Fibroblast of pulmonary artery (primary cell): ENCODE measurements at regions not wholly inside any gene's neighbourhood (a gene's known extent, or its start where the extent isn't known, plus 50 kb on each side); places are given as distances from the start of the nearest gene placed in this dataset.
"Not testable (repeated sequence)": the region's sequence is repeated elsewhere in the genome, so short reads cannot be mapped to it uniquely, and the experiment has no call there.

Source experiments
- DNase-seq: peaks from one replicate; pipeline ENCODE4 v3.0.0-alpha.2; 2010; ENCODE audit warnings: low read depth
- H3K4me3 ChIP-seq: replicated peaks from 2 replicates; pipeline ENCODE4 v1.5.1; 2011; ENCODE audit warnings: low read depth, mild to moderate bottlenecking, control low read depth, low read length, moderate library complexity
- TF ChIP-seq, protein P1 (sequence below): IDR thresholded peaks from 2 replicates; pipeline ENCODE4 v1.5.1; 2011; ENCODE audit warnings: mild to moderate bottlenecking, control low read depth, low read length, inconsistent platforms; ENCODE audit errors: missing control alignments

- no peak for DNase-seq
- H3K4me3 ChIP-seq = no peak overlapping the region
- TF ChIP-seq, protein P1, sequence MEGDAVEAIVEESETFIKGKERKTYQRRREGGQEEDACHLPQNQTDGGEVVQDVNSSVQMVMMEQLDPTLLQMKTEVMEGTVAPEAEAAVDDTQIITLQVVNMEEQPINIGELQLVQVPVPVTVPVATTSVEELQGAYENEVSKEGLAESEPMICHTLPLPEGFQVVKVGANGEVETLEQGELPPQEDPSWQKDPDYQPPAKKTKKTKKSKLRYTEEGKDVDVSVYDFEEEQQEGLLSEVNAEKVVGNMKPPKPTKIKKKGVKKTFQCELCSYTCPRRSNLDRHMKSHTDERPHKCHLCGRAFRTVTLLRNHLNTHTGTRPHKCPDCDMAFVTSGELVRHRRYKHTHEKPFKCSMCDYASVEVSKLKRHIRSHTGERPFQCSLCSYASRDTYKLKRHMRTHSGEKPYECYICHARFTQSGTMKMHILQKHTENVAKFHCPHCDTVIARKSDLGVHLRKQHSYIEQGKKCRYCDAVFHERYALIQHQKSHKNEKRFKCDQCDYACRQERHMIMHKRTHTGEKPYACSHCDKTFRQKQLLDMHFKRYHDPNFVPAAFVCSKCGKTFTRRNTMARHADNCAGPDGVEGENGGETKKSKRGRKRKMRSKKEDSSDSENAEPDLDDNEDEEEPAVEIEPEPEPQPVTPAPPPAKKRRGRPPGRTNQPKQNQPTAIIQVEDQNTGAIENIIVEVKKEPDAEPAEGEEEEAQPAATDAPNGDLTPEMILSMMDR = no peak
Measured at GRCh38 chr3:59499000-59499399, 449.2 kb upstream of the CFAP20DC start.

DNA sequence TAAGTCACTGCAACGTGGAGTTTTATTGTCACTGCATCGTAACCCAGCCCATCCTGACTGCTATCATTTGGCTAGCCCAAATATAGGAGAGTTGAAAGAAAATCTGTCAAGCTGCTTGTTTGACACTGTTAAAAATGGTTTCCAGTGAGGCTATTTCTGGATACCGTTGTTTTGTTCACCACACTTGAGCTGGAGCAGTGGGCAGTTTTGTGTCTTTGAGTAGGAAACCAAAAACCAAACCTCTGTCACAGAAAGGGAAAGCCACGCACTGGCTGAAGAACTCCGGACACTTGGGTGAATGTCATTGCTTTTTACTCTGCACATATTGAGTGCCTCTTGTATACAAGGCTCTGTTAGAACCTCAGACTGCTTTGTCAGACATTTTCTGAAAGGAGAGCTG is 446.4 kb upstream of the CFAP20DC start:
- TF ChIP-seq, protein P1 = no peak
- H3K4me3 ChIP-seq = no peak overlapping the region
- no peak for DNase-seq

DNA sequence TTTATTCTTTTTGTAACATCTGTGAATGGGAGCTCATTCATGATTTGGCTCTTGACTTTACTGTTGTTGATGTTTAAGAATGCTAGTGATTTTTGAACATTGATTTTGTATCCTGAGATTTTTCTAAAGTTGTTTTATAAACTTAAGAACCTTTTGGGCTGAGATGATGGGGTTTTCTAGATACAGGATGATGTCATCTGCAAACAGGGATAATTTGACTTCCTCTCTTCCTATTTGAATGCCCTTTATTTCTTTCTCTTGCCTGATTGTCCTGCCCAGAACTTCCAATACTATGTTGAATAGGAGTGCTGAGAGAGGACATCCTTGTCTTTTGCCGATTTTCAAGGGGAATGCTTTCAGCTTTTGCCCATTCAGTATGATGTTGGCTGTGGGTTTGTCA is 445.1 kb upstream of the CFAP20DC start:
- not testable (repeated sequence) for DNase-seq

DNA sequence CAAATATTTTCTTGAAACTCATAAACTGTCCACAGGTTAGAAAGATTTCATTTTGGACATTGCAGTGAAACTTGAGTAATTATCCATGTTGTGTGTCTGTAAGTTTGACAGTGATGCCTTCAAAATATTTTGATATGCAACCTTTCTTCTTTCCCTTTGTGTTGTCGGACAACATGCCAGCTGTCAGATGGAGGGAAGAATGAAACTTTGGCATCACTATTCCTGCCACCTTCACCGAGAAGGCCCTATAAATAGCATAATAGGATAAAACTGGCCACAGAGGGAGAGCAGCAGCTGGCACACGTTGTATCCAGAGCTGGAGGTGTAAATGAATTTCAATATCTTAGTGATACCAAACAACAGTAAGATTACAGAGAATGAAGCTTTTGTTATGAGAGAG is 436.7 kb upstream of the CFAP20DC start:
- TF ChIP-seq, protein P1 = no peak
- H3K4me3 ChIP-seq = no peak overlapping the region
- no peak for DNase-seq

More for the DNA sequence above, 445.1 kb upstream of the CFAP20DC start:
- not testable (repeated sequence) for H3K4me3 ChIP-seq

DNA sequence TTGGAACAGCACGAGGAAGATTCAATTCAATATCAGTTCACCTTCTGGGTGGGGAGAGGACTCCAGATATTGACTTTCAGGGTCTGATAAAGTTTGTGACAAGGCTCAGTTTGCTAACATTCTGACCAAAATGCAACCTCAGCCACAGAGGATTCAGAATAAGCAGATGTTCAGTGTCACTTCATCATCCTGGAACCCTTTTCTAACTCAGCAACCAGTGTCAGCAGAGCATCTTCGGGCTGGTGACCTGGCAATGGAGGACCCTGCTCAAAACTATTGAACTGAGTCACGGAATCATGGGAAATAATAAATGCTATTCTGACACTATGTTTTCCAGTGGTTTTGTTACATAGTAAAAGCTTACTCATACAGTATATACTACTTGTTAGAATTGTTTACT is 433.4 kb upstream of the CFAP20DC start:
- DNase-seq = no peak
- no peak overlapping the region for H3K4me3 ChIP-seq
- TF ChIP-seq, protein P1 = no peak

DNA sequence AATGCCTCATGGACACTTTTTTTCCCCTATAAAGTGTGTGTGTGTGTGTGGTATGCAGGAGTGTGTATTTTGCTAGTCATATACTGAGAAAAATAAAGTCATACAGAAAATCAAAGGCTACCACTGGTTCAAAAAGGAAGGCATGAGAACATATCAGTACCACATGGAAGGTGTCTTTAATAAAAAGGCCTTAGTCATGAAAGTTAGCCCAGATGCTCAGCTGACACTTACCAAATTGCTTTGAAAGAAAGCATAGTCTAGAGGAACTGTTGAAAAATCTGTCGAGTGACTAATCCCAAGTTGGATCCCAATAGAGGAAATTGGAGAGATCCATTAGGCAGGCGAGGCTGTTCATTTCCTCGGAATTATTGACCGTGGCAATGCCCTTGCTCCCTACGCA is 432.9 kb upstream of the CFAP20DC start:
- no peak for DNase-seq
- TF ChIP-seq, protein P1 = no peak
- no peak overlapping the region for H3K4me3 ChIP-seq

DNA sequence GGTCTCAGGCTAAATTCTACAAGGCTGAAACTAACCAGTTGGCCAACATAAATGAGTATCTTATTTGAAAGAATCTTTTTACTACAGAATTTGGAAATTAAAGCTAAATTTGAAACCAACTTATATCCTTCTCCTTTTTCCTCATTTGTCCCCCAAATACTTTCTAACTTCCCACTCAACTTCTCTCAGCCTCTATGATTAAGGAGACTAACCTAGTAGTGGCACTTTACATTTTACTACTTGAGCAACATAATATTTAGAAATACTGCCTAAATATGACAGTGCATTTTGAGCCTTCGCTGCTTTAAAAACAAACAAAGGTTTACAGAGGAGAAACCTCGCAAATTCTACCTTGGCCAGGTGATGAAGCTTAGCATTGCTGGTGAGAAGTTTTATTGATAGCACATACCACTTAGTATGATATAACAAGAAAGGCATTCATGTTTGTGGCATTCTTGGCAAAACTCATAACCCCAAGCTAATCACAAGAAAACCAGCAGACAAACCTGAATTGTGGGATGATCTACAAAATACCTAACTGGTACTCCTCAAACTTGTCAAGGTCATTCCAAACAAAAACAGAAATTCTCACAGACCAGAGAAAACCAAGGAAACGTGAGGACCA is 432.1 kb upstream of the CFAP20DC start:
- TF ChIP-seq, protein P1 = no peak
- DNase-seq = no peak
- no peak overlapping the region for H3K4me3 ChIP-seq
